GM12873 (cell line): ENCODE measurements at regions not wholly inside any gene's neighbourhood (a gene's known extent, or its start where the extent isn't known, plus 50 kb on each side); places are given as distances from the start of the nearest gene placed in this dataset.

Experiments used
- TF ChIP-seq, protein P1 (sequence below): IDR thresholded peaks from 2 replicates; pipeline ENCODE4 v1.5.1; 2012; ENCODE audit warnings: low read depth, mild to moderate bottlenecking, moderate library complexity, low read length, control low read depth; ENCODE audit not compliant: insufficient read depth; ENCODE audit errors: missing control alignments

DNA sequence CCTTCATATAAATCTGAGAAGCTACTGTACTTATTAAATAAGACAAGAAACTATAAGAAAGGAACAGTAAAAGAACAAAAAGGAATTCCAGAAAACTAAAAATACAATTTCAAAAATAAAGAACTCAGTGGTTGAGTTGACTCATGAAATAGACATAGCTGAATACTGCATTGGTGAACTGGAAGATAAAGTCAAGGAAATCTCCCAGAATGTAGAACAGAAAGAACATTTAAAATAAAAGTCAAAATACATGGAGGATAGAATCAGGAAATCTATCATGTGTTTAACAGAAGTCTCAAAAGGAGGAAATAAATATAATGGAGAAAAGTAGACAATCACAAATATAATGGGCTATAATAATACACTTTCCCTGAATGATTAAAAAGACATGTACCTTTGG lies 136.4 kb upstream of the PMFBP1 start:
- TF ChIP-seq, protein P1, sequence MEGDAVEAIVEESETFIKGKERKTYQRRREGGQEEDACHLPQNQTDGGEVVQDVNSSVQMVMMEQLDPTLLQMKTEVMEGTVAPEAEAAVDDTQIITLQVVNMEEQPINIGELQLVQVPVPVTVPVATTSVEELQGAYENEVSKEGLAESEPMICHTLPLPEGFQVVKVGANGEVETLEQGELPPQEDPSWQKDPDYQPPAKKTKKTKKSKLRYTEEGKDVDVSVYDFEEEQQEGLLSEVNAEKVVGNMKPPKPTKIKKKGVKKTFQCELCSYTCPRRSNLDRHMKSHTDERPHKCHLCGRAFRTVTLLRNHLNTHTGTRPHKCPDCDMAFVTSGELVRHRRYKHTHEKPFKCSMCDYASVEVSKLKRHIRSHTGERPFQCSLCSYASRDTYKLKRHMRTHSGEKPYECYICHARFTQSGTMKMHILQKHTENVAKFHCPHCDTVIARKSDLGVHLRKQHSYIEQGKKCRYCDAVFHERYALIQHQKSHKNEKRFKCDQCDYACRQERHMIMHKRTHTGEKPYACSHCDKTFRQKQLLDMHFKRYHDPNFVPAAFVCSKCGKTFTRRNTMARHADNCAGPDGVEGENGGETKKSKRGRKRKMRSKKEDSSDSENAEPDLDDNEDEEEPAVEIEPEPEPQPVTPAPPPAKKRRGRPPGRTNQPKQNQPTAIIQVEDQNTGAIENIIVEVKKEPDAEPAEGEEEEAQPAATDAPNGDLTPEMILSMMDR = no peak

DNA sequence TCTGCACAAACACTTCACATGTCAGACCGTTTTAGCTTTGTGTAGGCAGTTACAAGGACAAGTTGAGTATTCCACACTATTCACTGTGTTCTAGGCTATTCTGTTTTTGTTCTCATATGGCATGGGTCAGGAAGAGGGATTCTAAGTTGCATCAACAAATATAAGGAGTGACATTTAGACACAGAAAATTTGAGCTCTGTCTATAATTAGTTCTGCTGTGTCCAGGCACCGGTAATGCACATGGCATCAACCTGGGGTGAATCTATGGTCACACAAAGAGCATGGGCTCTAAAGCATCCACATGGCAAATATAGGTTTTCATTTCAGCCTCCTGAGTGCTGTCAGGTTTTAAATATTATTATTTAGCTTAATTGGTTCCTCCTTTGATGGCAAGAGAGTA lies 130.4 kb upstream of the PMFBP1 start:
- TF ChIP-seq, protein P1 = no peak

DNA sequence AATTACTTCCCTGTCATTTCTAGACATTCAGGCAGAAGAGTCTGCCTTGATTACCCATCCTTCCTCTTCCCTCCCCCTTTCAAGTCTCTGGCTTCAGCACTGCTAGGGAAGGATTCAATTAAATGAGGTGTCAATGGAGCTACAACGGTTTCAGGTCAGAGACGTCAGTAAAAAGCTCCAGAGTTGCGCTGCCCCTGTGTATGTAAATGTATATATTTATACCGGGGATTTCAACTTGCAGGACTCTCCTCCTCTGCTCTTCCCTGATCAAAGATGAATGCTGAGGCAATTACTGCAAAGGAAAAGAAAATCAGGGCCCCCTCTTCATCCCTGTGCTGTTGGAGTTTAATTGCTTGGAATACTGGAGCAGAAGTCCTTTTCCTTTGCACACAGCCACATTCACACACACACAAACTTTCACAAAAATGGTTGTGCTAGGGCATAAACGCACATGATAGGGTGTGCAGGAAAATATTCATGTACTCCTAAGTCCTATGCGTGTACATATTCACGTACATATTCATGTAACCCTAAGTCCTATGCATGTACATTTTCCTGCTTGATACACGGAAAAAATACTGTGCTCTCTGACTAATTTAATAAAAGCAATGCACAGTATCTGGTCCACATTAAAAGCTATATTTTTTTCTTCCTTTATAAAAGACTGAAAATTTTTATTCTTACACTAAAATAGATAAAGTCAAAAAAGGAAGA lies 129.7 kb upstream of the PMFBP1 start:
- TF ChIP-seq, protein P1 = no peak

DNA sequence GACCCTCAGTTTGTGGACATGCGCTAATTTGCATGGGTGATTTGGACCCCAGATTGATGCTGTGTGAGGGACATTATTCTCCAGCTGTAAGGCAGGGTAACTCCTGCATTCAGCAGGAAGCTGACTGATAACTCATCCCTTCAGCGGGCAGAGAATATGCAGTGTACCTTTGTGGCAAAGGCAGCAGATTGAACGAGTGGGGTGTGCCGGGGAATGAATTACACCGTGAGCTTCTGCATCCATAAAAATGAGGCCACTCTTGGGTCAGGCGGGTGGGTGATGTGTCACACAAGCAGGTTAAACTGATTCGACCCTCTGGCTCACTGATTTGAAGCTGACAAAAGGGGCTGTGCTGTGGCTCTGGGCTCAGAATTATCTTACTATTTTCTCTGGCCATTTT lies 128.9 kb upstream of the PMFBP1 start:
- TF ChIP-seq, protein P1 = no peak

DNA sequence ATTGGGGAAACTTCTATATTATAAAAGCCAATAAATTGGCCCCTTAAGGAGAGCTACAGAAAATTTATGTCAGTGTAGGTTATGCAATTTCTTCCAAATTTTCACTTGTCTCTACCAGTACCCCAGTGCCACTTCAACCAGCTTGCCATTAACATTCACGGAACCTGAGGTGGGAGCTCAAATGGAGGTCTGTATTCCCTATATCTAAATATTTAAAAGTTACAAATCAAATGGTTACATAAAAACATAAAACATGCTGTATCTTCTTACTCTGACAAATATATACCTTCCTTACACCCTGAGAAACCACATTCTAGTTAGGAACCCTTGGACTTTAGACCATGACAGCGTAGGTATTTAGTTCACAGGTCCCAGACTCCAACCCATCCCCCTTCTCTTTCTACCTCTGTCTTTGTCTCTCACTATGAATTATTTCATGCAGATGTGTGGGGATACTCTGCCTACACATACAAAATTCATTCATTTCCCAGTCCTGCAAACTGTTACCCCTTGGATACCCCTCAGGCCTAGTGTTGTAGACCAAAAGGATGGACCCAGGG lies 127.8 kb upstream of the PMFBP1 start:
- TF ChIP-seq, protein P1 = no peak

DNA sequence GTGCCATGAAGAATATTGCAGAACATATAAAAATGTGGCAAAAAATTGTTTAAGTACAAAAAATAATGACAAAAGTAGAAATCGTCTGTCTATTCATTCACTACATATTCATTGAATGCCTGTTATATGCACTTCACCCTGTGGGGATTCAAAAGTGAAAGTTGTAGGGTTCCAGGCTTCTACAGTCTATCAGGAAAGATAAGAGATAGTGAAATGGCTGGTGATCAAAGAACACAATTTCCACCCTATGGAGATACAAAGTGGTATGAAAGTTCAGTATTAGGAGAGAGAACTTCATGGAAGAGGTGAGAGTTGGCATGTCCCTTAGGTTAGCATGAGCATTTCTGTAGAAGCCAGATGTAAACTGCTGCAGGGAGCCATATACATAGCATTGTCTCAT lies 127.0 kb upstream of the PMFBP1 start:
- TF ChIP-seq, protein P1 = no peak

DNA sequence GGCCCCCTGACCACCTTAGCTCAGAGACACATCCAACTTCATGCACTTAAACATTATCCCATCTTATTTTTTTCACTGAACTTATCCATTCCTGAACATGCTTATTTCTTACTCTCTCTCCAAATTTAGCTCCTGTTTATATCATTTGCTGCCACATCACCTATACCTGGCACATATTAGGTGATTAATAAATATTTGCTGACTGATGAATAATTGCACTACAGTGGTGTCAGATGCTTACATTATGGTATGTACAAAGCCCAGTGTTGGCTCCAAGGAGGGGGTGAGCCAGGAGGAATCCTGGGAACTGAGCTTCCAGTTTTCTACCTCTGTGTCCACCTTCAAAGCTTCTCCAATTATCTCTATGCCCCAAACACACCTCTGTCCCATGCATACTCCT lies 124.0 kb upstream of the PMFBP1 start:
- TF ChIP-seq, protein P1 = no peak
